ENCODE measurements at regions not wholly inside any gene's neighbourhood (a gene's known extent, or its start where the extent isn't known, plus 50 kb on each side); places are given as distances from the start of the nearest gene placed in this dataset.

GRCh38 chr6:2477666-2478065, 232.3 kb upstream of the GMDS start:
- Histone ChIP-seq H3K4me1 (ENCODE audit: control insufficient read depth, insufficient read depth, low read length) (no peaks in the 10 kb centered on the region; the same call in 1 of the 2 replicates), H3K9me3 (ENCODE audit: control insufficient read depth, insufficient read depth, low read depth, low read length) (no peaks in the 10 kb centered on the region), H3K27ac (ENCODE audit: extremely low read depth, low read depth, low read length) (no peak overlapping the region), H3K36me3 (ENCODE audit: control insufficient read depth in 2 of 2, insufficient read depth in 1 of 2, low read length in 2 of 2) (no peaks in the 10 kb centered on the region), H3K4me3 (ENCODE audit: low read depth, low read length) (no peak overlapping the region)
- ChIA-PET POLR2A (no interaction called here), CTCF (interaction anchor here (0.6 to 1.6 kb wide), 3 partner anchors 27 to 266 kb away, joined by 3 to 4 read pairs (median 4); no protein-coding TSS in a partner anchor)
- TF ChIP-seq ZNF26 (tag by site-specific recombination; IDR thresholded peaks at IDR 0.05) (no peak), REST (tag by site-specific recombination; IDR thresholded peaks at IDR 0.05) (no peak), ZNF843 (tag by site-specific recombination; IDR thresholded peaks at IDR 0.05) (no peak), ZNF280C (tag by site-specific recombination; IDR thresholded peaks at IDR 0.05) (no peak), BCL6B (tag by site-specific recombination; IDR thresholded peaks at IDR 0.05) (no peak), ZNF174 (tag by site-specific recombination; IDR thresholded peaks at IDR 0.05) (no peak), ZNF596 (tag by site-specific recombination; IDR thresholded peaks at IDR 0.05) (no peak), ZIC2 (tag by site-specific recombination; IDR thresholded peaks at IDR 0.05) (no peak), GFI1B (tag by site-specific recombination; IDR thresholded peaks at IDR 0.05) (no peak), PRDM1 (tag by site-specific recombination; IDR thresholded peaks at IDR 0.05) (no peak), ZNF324 (tag by site-specific recombination; IDR thresholded peaks at IDR 0.05) (no peak), ZNF362 (tag by site-specific recombination; IDR thresholded peaks at IDR 0.05) (no peak), ZNF660 (tag by site-specific recombination; IDR thresholded peaks at IDR 0.05) (no peak), ZNF146 (tag by site-specific recombination; IDR thresholded peaks at IDR 0.05) (no peak), ELK4 (IDR thresholded peaks at IDR 0.05; ENCODE audit: borderline replicate concordance, low read depth, low read length) (no peak), ZNF654 (tag by site-specific recombination; IDR thresholded peaks at IDR 0.05; ENCODE audit: low read depth) (no peak), EGR2 (tag by site-specific recombination; IDR thresholded peaks at IDR 0.05; ENCODE audit: low read depth) (no peak), SP3 (tag by site-specific recombination; IDR thresholded peaks at IDR 0.05) (no peak)
